B cell (primary cell): ENCODE measurements at regions not wholly inside any gene's neighbourhood (a gene's known extent, or its start where the extent isn't known, plus 50 kb on each side); places are given as distances from the start of the nearest gene placed in this dataset.

Source experiments
- ATAC-seq: fragments of 200-7000 bp; cut with Tn5 transposase; one replicate; pipeline ENCODE4 v1.10.0; 2021; ENCODE audit warnings: low read depth, mild to moderate bottlenecking, moderate number of reproducible peaks, moderate library complexity
- CTCF ChIA-PET: fragments of 350-600 bp; sonication (Branson Sonifier 250); formaldehyde crosslinking; loops from one replicate; lab custom pipeline; 2021; ENCODE audit warnings: antibody characterized with exemption, inconsistent platforms; lab: Charles Lee
- POLR2A ChIA-PET: fragments of 350-600 bp; sonication (Branson Sonifier 250); formaldehyde crosslinking; loops from one replicate; lab custom pipeline; 2021; ENCODE audit warnings: antibody characterized with exemption; lab: Charles Lee
- DNase-seq: peaks from one replicate; pipeline ENCODE4 v3.0.0; 2013
- H2AFZ ChIP-seq: 2 replicates; pipeline ENCODE4 v1.6.1; 2012; ENCODE audit warnings: mild to moderate bottlenecking, low read depth, low read length; ENCODE audit not compliant: insufficient read depth, poor library complexity, severe bottlenecking
- H3K27ac ChIP-seq, 2 donors: 1 replicate in 1 of 2; 2 replicates in 1 of 2; pipeline ENCODE4 v1.5.1; 2012 to 2013; ENCODE audit warnings: low read length in 2 of 2, mild to moderate bottlenecking in 2 of 2, moderate library complexity in 1 of 2
- H3K27me3 ChIP-seq, 4 experiments: fragments of 200-600 bp in 1 of 4; sonication (generic) in 1 of 4; replicated peaks in 1 of 4; 1 replicate in 2 of 4; 2 replicates in 2 of 4; pipeline versions ENCODE4 v1.6.1 to v1.7.0; 2013 to 2016; ENCODE audit warnings: low read length in 3 of 4, mild to moderate bottlenecking in 2 of 4, mixed read lengths in 1 of 4, moderate library complexity in 1 of 4; ENCODE audit not compliant: insufficient read depth in 4 of 4, control insufficient read depth in 3 of 4; ENCODE audit errors: control extremely low read depth in 1 of 4
- H3K36me3 ChIP-seq, 2 experiments: replicated peaks in 1 of 2; 1 replicate in 1 of 2; 2 replicates in 1 of 2; pipeline versions ENCODE4 v1.6.1 to v1.7.1; 2013; ENCODE audit warnings: low read length in 1 of 2; ENCODE audit not compliant: insufficient read depth in 2 of 2, control insufficient read depth in 1 of 2; ENCODE audit errors: control extremely low read depth in 1 of 2, extremely low read depth in 1 of 2
- H3K4me1 ChIP-seq, 2 donors: fragments of 200-600 bp in 1 of 2; sonication (generic) in 1 of 2; 1 replicate in 1 of 2; 2 replicates in 1 of 2; pipeline versions ENCODE4 v1.5.1 to v1.6.1; 2013 to 2017; ENCODE audit warnings: low read length in 2 of 2; ENCODE audit not compliant: control insufficient read depth in 2 of 2, insufficient read depth in 2 of 2
- H3K4me2 ChIP-seq: replicated peaks from 2 replicates; pipeline ENCODE3; 2012; ENCODE audit warnings: mild to moderate bottlenecking, low read depth, low read length; ENCODE audit not compliant: poor library complexity, severe bottlenecking
- H3K4me3 ChIP-seq, 5 experiments: fragments of 200-600 bp in 1 of 5; sonication (generic) in 1 of 5; 1 replicate in 3 of 5; 2 replicates in 2 of 5; pipeline versions ENCODE4 v1.5.1 to v1.7.0; 2011 to 2016; ENCODE audit warnings: low read length in 4 of 5, mild to moderate bottlenecking in 4 of 5, low read depth in 2 of 5, control low read depth in 1 of 5, moderate library complexity in 1 of 5; ENCODE audit not compliant: insufficient read depth in 1 of 5; ENCODE audit errors: control extremely low read depth in 1 of 5, extremely low read depth in 1 of 5
- H3K79me2 ChIP-seq: fragments of 200-600 bp; sonication (generic); one replicate; pipeline ENCODE4 v1.6.0; 2016; ENCODE audit warnings: low read length; ENCODE audit not compliant: control insufficient read depth, insufficient read depth
- H3K9ac ChIP-seq: fragments of 200-600 bp; sonication (generic); 2 replicates; pipeline ENCODE4 v1.6.1; 2017; ENCODE audit warnings: mild to moderate bottlenecking, low read length, moderate library complexity
- H3K9me3 ChIP-seq, 3 donors: one replicate each; pipeline versions ENCODE4 v1.6.1 to v1.7.1; 2013; ENCODE audit warnings: low read length in 2 of 3; ENCODE audit not compliant: control insufficient read depth in 2 of 3, insufficient read depth in 1 of 3; ENCODE audit errors: control extremely low read depth in 1 of 3
- H4K20me1 ChIP-seq: 2 replicates; pipeline ENCODE4 v1.6.0; 2012; ENCODE audit warnings: mild to moderate bottlenecking, low read length; ENCODE audit not compliant: insufficient read depth, control insufficient read depth, poor library complexity, severe bottlenecking
- H3K27ac Mint-ChIP-seq: one replicate; pipeline ENCODE4 v1.8.0; 2021; ENCODE audit warnings: mixed read lengths
- H3K27me3 Mint-ChIP-seq: one replicate; pipeline ENCODE4 v1.8.0; 2021; ENCODE audit warnings: mixed read lengths
- H3K4me1 Mint-ChIP-seq: one replicate; pipeline ENCODE4 v1.8.0; 2021; ENCODE audit warnings: mixed read lengths
- H3K4me3 Mint-ChIP-seq: one replicate; pipeline ENCODE4 v1.8.0; 2021; ENCODE audit warnings: mixed read lengths
- H3K9me3 Mint-ChIP-seq: one replicate; pipeline ENCODE4 v1.8.0; 2022; ENCODE audit warnings: mixed read lengths; ENCODE audit not compliant: insufficient read depth
- EZH2 ChIP-seq: IDR thresholded peaks from 2 replicates; pipeline ENCODE4 v1.6.1; 2012; ENCODE audit warnings: borderline replicate concordance, low read depth, mild to moderate bottlenecking, moderate library complexity, low read length; ENCODE audit not compliant: insufficient read depth, poor library complexity, severe bottlenecking
- WGBS: methylation state at CpG from one replicate; pipeline ENCODE4 v1.1.5; 2013; ENCODE audit warnings: missing lambda C conversion rate; ENCODE audit not compliant: insufficient coverage; 5-methylcytosine and 5-hydroxymethylcytosine counted together
- intact Hi-C: fragments of 100-400 bp; cut with micrococcal nuclease; formaldehyde crosslinking; loops from one replicate; pipeline ENCODE4 v1.10.0; 2022
- TF ChIP-seq, protein P1 (sequence below): fragments of 200-600 bp; IDR thresholded peaks from one replicate; pipeline ENCODE4 v1.8.0; 2022; ENCODE audit warnings: antibody characterized with exemption, mild to moderate bottlenecking

DNA sequence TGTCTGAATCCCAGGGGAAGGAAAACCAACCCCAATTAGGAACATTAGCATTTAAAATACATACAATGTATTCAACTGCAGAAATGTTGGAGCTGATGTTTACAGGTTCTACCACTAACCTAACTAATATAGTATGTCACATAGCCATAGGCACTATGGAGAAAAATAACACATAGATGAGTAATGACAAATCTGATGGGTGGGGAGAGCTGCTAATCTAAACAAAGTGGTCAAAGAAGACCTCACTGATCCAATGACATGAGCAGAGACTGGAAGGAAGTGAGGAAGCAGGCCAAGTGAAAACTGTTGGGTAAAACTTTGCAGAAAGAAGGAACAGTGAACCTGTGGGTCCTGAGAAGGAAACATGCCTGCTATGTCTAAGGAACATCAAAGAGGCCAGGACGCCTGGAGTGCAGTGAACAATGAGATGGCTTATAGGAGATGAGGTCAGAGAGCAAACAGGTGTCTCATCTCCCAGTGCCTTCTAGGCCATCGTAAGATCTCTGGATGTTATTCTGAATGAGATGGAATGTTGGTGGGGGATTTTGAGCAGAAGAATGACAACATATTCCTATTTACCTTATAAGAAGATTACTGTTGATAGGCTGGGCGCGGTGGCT lies 135.7 kb downstream of the ALDH8A1 start:
- H3K4me2 ChIP-seq = no peak overlapping the region
- CTCF ChIA-PET = interaction anchor here (1.2 kb wide), 1 partner anchor 9 kb away, joined by 3 read pairs; no protein-coding TSS in a partner anchor
- H3K27me3 ChIP-seq = no peaks in the 10 kb centered on the region
- no peaks in the 10 kb centered on the region for H3K4me1 Mint-ChIP-seq
- no peaks in the 10 kb centered on the region for H3K4me1 ChIP-seq
- no peak overlapping the region for H3K27ac Mint-ChIP-seq
- no peaks in the 10 kb centered on the region for H3K9me3 ChIP-seq
- H3K4me3 Mint-ChIP-seq = no peak overlapping the region
- H3K27ac ChIP-seq = no peak overlapping the region
- TF ChIP-seq EZH2 = no peak
- TF ChIP-seq, protein P1, sequence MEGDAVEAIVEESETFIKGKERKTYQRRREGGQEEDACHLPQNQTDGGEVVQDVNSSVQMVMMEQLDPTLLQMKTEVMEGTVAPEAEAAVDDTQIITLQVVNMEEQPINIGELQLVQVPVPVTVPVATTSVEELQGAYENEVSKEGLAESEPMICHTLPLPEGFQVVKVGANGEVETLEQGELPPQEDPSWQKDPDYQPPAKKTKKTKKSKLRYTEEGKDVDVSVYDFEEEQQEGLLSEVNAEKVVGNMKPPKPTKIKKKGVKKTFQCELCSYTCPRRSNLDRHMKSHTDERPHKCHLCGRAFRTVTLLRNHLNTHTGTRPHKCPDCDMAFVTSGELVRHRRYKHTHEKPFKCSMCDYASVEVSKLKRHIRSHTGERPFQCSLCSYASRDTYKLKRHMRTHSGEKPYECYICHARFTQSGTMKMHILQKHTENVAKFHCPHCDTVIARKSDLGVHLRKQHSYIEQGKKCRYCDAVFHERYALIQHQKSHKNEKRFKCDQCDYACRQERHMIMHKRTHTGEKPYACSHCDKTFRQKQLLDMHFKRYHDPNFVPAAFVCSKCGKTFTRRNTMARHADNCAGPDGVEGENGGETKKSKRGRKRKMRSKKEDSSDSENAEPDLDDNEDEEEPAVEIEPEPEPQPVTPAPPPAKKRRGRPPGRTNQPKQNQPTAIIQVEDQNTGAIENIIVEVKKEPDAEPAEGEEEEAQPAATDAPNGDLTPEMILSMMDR = no peak
- 75% methylated on average over 1 of the region's 4 CpGs for WGBS
- no peaks in the 10 kb centered on the region for H3K36me3 ChIP-seq
- H3K9ac ChIP-seq = no peak overlapping the region
- H3K4me3 ChIP-seq = no peak overlapping the region
- ATAC-seq (no peak), DNase-seq (no peak)
- H4K20me1 ChIP-seq = no peaks in the 10 kb centered on the region
- POLR2A ChIA-PET = no interaction called here
- no peaks in the 10 kb centered on the region for H3K9me3 Mint-ChIP-seq
- no peaks in the 10 kb centered on the region for H3K79me2 ChIP-seq
- no peak overlapping the region for H2AFZ ChIP-seq
- peaks cover 6% of the 10 kb centered on the region for H3K27me3 Mint-ChIP-seq
- intact Hi-C loops = no loop called here

- ATAC-seq (no peak), DNase-seq (no peak)
- H3K27me3 ChIP-seq = no peaks in the 10 kb centered on the region
- H3K9me3 Mint-ChIP-seq = no peaks in the 10 kb centered on the region
- no peaks in the 10 kb centered on the region for H4K20me1 ChIP-seq
- H3K9ac ChIP-seq = no peak overlapping the region
- no peak overlapping the region for H3K27ac ChIP-seq
- H3K36me3 ChIP-seq = no peaks in the 10 kb centered on the region
- no peak overlapping the region for H2AFZ ChIP-seq
- no peak overlapping the region for H3K4me3 Mint-ChIP-seq
- ChIA-PET CTCF (interaction anchor here (1.2 kb wide), 1 partner anchor 10 kb away, joined by 3 read pairs; no protein-coding TSS in a partner anchor), POLR2A (no interaction called here)
- WGBS = no CpG with 5 or more reads among the region's 2 CpGs
- intact Hi-C loops = no loop called here
- H3K27ac Mint-ChIP-seq = no peak overlapping the region
- no peaks in the 10 kb centered on the region for H3K9me3 ChIP-seq
- peaks cover 8% of the 10 kb centered on the region for H3K27me3 Mint-ChIP-seq
- no peaks in the 10 kb centered on the region for H3K4me1 Mint-ChIP-seq
- H3K79me2 ChIP-seq = no peaks in the 10 kb centered on the region
- H3K4me1 ChIP-seq = no peaks in the 10 kb centered on the region
- H3K4me3 ChIP-seq = no peak overlapping the region
- no peak overlapping the region for H3K4me2 ChIP-seq
- TF ChIP-seq EZH2 = no peak
- TF ChIP-seq, protein P1 = no peak
Observed at GRCh38 chr6:134813146-134813545, 136.8 kb downstream of the ALDH8A1 start.
